HEK293 (cell line): ENCODE measurements at regions not wholly inside any gene's neighbourhood (a gene's known extent, or its start where the extent isn't known, plus 50 kb on each side); places are given as distances from the start of the nearest gene placed in this dataset.

ENCODE experiments used
- CTCF ChIA-PET: fragments of 350-600 bp; formaldehyde crosslinking; extraction: SDS; loops from one replicate; lab custom pipeline; 2021; ENCODE audit warnings: antibody characterized with exemption; lab: Yijun Ruan, JAX
- POLR2A ChIA-PET: fragments of 300-600 bp; formaldehyde crosslinking; extraction: SDS; loops from one replicate; lab custom pipeline; 2020; ENCODE audit warnings: antibody characterized with exemption, inconsistent platforms; lab: Yijun Ruan, JAX
- H3K27ac ChIP-seq: fragments of 200-500 bp; sonication (Bioruptor generic); 2 replicates; pipeline ENCODE4 v1.5.1; 2014; ENCODE audit warnings: low read depth, low read length, control low read depth, inconsistent platforms; ENCODE audit errors: extremely low read depth
- H3K36me3 ChIP-seq, 2 experiments: fragments of 200-500 bp in 1 of 2; sonication (Bioruptor generic) in 1 of 2; 1 replicate in 1 of 2; 2 replicates in 1 of 2; pipeline ENCODE4 v1.5.1; 2014 to 2017; ENCODE audit warnings: inconsistent platforms in 2 of 2, low read length in 2 of 2; ENCODE audit not compliant: control insufficient read depth in 2 of 2, insufficient read depth in 1 of 2
- H3K4me1 ChIP-seq: fragments of 200-500 bp; sonication (Bioruptor generic); 2 replicates; pipeline ENCODE4 v1.5.1; 2014; ENCODE audit warnings: mild to moderate bottlenecking, low read length, inconsistent platforms; ENCODE audit not compliant: control insufficient read depth, insufficient read depth
- H3K4me3 ChIP-seq: 2 replicates; pipeline ENCODE4 v1.5.1; 2011; ENCODE audit warnings: low read depth, mild to moderate bottlenecking, control low read depth, low read length, moderate library complexity
- H3K9me3 ChIP-seq: fragments of 200-500 bp; sonication (Bioruptor generic); 2 replicates; pipeline ENCODE4 v1.5.1; 2014; ENCODE audit warnings: low read depth, low read length, inconsistent platforms; ENCODE audit not compliant: control insufficient read depth, insufficient read depth
- CTCF ChIP-seq: fragments of 450-650 bp; formaldehyde crosslinking; IDR thresholded peaks from 2 replicates; pipeline ENCODE4 v1.5.1; 2016; ENCODE audit warnings: missing biosample characterization, missing genetic modification characterization
- GLI4 ChIP-seq: fragments of 450-650 bp; formaldehyde crosslinking; IDR thresholded peaks from 2 replicates; pipeline ENCODE4 v1.5.1; 2016; ENCODE audit warnings: missing biosample characterization, missing genetic modification characterization
- HOXA7 ChIP-seq: sonication (generic); formaldehyde crosslinking; IDR thresholded peaks from 2 replicates; pipeline ENCODE4 v1.8.1; 2022; ENCODE audit warnings: missing genetic modification reagents, borderline replicate concordance
- SALL2 ChIP-seq: fragments of 450-650 bp; formaldehyde crosslinking; IDR thresholded peaks from 2 replicates; pipeline ENCODE4 v1.5.0; 2017; ENCODE audit warnings: missing biosample characterization, mild to moderate bottlenecking, missing genetic modification characterization, borderline replicate concordance
- SCRT2 ChIP-seq: fragments of 450-650 bp; formaldehyde crosslinking; IDR thresholded peaks from 2 replicates; pipeline ENCODE4 v1.5.1; 2016; ENCODE audit warnings: missing biosample characterization, missing genetic modification characterization
- TSHZ1 ChIP-seq: fragments of 450-650 bp; formaldehyde crosslinking; IDR thresholded peaks from 2 replicates; pipeline ENCODE4 v1.5.1; 2016; ENCODE audit warnings: missing biosample characterization, missing genetic modification characterization, borderline replicate concordance
- ZBTB10 ChIP-seq: fragments of 450-650 bp; formaldehyde crosslinking; IDR thresholded peaks from 2 replicates; pipeline ENCODE4 v1.5.1; 2016; ENCODE audit warnings: missing biosample characterization, missing genetic modification characterization
- ZBTB49 ChIP-seq: fragments of 450-650 bp; formaldehyde crosslinking; IDR thresholded peaks from 2 replicates; pipeline ENCODE4 v1.5.1; 2016; ENCODE audit warnings: missing biosample characterization, missing genetic modification characterization, low read depth
- ZFHX2 ChIP-seq: fragments of 450-650 bp; formaldehyde crosslinking; conservative IDR thresholded peaks from 2 replicates; pipeline ENCODE4 v1.5.1; 2016; ENCODE audit warnings: missing biosample characterization, missing genetic modification characterization
- ZFP37 ChIP-seq: fragments of 450-650 bp; formaldehyde crosslinking; IDR thresholded peaks from 2 replicates; pipeline ENCODE4 v1.5.1; 2016; ENCODE audit warnings: missing biosample characterization, missing genetic modification characterization
- ZNF280C ChIP-seq: fragments of 450-650 bp; formaldehyde crosslinking; IDR thresholded peaks from 2 replicates; pipeline ENCODE4 v1.5.1; 2016; ENCODE audit warnings: missing biosample characterization, missing genetic modification characterization
- ZNF398 ChIP-seq: fragments of 450-650 bp; formaldehyde crosslinking; IDR thresholded peaks from 2 replicates; pipeline ENCODE4 v1.5.1; 2017; ENCODE audit warnings: missing biosample characterization, missing genetic modification characterization
- ZNF426 ChIP-seq: fragments of 450-650 bp; formaldehyde crosslinking; IDR thresholded peaks from 2 replicates; pipeline ENCODE4 v1.5.1; 2017; ENCODE audit warnings: missing biosample characterization, missing genetic modification characterization, mild to moderate bottlenecking, inconsistent platforms, moderate library complexity
- ZNF501 ChIP-seq: fragments of 450-650 bp; formaldehyde crosslinking; IDR thresholded peaks from 2 replicates; pipeline ENCODE4 v1.5.1; 2016; ENCODE audit warnings: missing biosample characterization, missing genetic modification characterization
- ZNF513 ChIP-seq: fragments of 450-650 bp; IDR thresholded peaks from 2 replicates; pipeline ENCODE4 v1.5.1; 2018; ENCODE audit warnings: missing biosample characterization, missing genetic modification characterization
- ZNF558 ChIP-seq: fragments of 450-650 bp; formaldehyde crosslinking; IDR thresholded peaks from 2 replicates; pipeline ENCODE4 v1.5.1; 2016; ENCODE audit warnings: missing biosample characterization, missing genetic modification characterization
- ZNF623 ChIP-seq: fragments of 450-650 bp; formaldehyde crosslinking; IDR thresholded peaks from 2 replicates; pipeline ENCODE4 v1.5.1; 2016; ENCODE audit warnings: missing biosample characterization, missing genetic modification characterization
- ZNF624 ChIP-seq: fragments of 450-650 bp; formaldehyde crosslinking; IDR thresholded peaks from 2 replicates; pipeline ENCODE4 v1.5.1; 2017; ENCODE audit warnings: missing biosample characterization, missing genetic modification characterization
- ZSCAN30 ChIP-seq: fragments of 450-650 bp; IDR thresholded peaks from 2 replicates; pipeline ENCODE4 v1.5.1; 2018; ENCODE audit warnings: missing biosample characterization, mild to moderate bottlenecking, missing genetic modification characterization, moderate library complexity

- Histone ChIP-seq H3K4me3 (no peak overlapping the region), H3K36me3 (no peaks in the 10 kb centered on the region), H3K27ac (no peak overlapping the region), H3K9me3 (no peaks in the 10 kb centered on the region), H3K4me1 (no peaks in the 10 kb centered on the region)
- ChIA-PET CTCF (interaction anchor here (0.6 kb wide), 1 partner anchor 69 kb away, joined by 3 read pairs; no protein-coding TSS in a partner anchor), POLR2A (no interaction called here)
- no peak for TF ChIP-seq GLI4 (tag by site-specific recombination)
- no peak for TF ChIP-seq TSHZ1
- TF ChIP-seq ZNF398 (tag by site-specific recombination), result no peak
- no peak for TF ChIP-seq ZNF624 (tag by site-specific recombination)
- no peak for TF ChIP-seq ZNF513
- TF ChIP-seq SCRT2 (tag by site-specific recombination), result no peak
- TF ChIP-seq ZNF623 (tag by site-specific recombination), result no peak
- no peak for TF ChIP-seq ZNF280C
- no peak for TF ChIP-seq ZFHX2 (tag by site-specific recombination)
- no peak for TF ChIP-seq HOXA7
Observed at GRCh38 chr2:67970071-67970470, 92.7 kb downstream of the C1D start.

- Histone ChIP-seq H3K27ac (no peak overlapping the region), H3K9me3 (no peaks in the 10 kb centered on the region), H3K4me1 (no peaks in the 10 kb centered on the region), H3K36me3 (no peaks in the 10 kb centered on the region), H3K4me3 (no peak overlapping the region)
- ChIA-PET CTCF (no interaction called here), POLR2A (no interaction called here)
- TF ChIP-seq ZNF558, result no peak
- no peak for TF ChIP-seq ZNF501
- no peak for TF ChIP-seq SALL2 (tag by site-specific recombination)
- no peak for TF ChIP-seq ZBTB49
- TF ChIP-seq ZNF426, result peak; percentile 42
- no peak for TF ChIP-seq ZBTB10 (tag by site-specific recombination)
- no peak for TF ChIP-seq ZSCAN30 (tag by site-specific recombination)
- TF ChIP-seq ZNF623 (tag by site-specific recombination), result peak; percentile 18; the same call in 1 of the 2 replicates
- no peak for TF ChIP-seq CTCF (tag by site-specific recombination)
- no peak for TF ChIP-seq ZFP37 (tag by site-specific recombination)
Observed at GRCh38 chr2:67970542-67970941, 92.3 kb downstream of the C1D start.
